HCT116 (cell line): ENCODE measurements at regions not wholly inside any gene's neighbourhood (a gene's known extent, or its start where the extent isn't known, plus 50 kb on each side); places are given as distances from the start of the nearest gene placed in this dataset.

Source experiments
- ATAC-seq: fragments of 200-7000 bp; cut with Tn5 transposase; 2 replicates; pipeline ENCODE4 v1.9.1; 2020; ENCODE audit warnings: mild to moderate bottlenecking, moderate library complexity
- BruUV-seq: library from RNA; stranded (reverse); fragments of 400-500 nt; replicated peaks from 2 replicates; lab custom pipeline; 2021; lab: Mats Ljungman, UMichigan
- CTCF ChIA-PET: fragments of 300-600 bp; sonication (Branson Sonifier 250); formaldehyde crosslinking; loops from one replicate; lab custom pipeline; 2021; ENCODE audit warnings: antibody characterized with exemption; lab: Charles Lee
- POLR2A ChIA-PET: fragments of 300-600, 350-600 bp; sonication (Branson Sonifier 250); formaldehyde crosslinking; loops from one replicate; lab custom pipeline; 2021; ENCODE audit warnings: antibody characterized with exemption; lab: Charles Lee
- RAD21 ChIA-PET, 2 experiments: fragments of 300-600 bp; sonication (Branson Sonifier 250); formaldehyde crosslinking; loops; one replicate each; lab custom pipeline; 2023; ENCODE audit warnings: low total read pairs in 2 of 2; ENCODE audit not compliant: uncharacterized antibody in 2 of 2, unreplicated experiment in 2 of 2, low non-redundant PET in 1 of 2; lab: Charles Lee
- DNase-seq: peaks from one replicate; pipeline ENCODE4 v3.0.0-alpha.2; 2010; ENCODE audit warnings: low read depth, low spot score
- H2AFZ ChIP-seq: fragments of 200-600 bp; shearing (Covaris generic), sonication (generic); 2 replicates; pipeline ENCODE4 v1.6.1; 2017; ENCODE audit warnings: low read depth, mixed run types, mixed read lengths, antibody characterized with exemption, low read length; ENCODE audit not compliant: poor library complexity, severe bottlenecking
- H3K27ac ChIP-seq: 2 replicates; pipeline ENCODE4 v1.5.1; 2012; ENCODE audit warnings: low read depth, low read length
- H3K27me3 ChIP-seq: fragments of 200-600 bp; sonication (generic); 2 replicates; pipeline ENCODE4 v1.6.1; 2016; ENCODE audit warnings: mixed run types, low read length, mixed read lengths; ENCODE audit not compliant: insufficient read depth
- H3K36me3 ChIP-seq, 2 experiments: fragments of 200-500 bp in 1 of 2; fragments of 200-600 bp in 1 of 2; sonication (Bioruptor generic) in 1 of 2; sonication (generic) in 1 of 2; 2 replicates each; pipeline versions ENCODE4 v1.5.1 to v1.6.1; 2014 to 2016; ENCODE audit warnings: low read length in 2 of 2, inconsistent platforms in 1 of 2, mixed read lengths in 1 of 2, mixed run types in 1 of 2; ENCODE audit not compliant: insufficient read depth in 2 of 2, control insufficient read depth in 1 of 2
- H3K4me1 ChIP-seq, 2 experiments: fragments of 200-600 bp in 1 of 2; sonication (generic) in 1 of 2; 2 replicates each; pipeline versions ENCODE4 v1.5.1 to v1.6.1; 2012 to 2017; ENCODE audit warnings: low read length in 2 of 2, inconsistent platforms in 1 of 2, mild to moderate bottlenecking in 1 of 2, mixed read lengths in 1 of 2, mixed run types in 1 of 2, moderate library complexity in 1 of 2; ENCODE audit not compliant: insufficient read depth in 2 of 2, control insufficient read depth in 1 of 2
- H3K4me2 ChIP-seq: fragments of 200-600 bp; sonication (generic); 2 replicates; pipeline ENCODE4 v1.6.1; 2017; ENCODE audit warnings: mixed run types, low read length, mixed read lengths
- H3K4me3 ChIP-seq, 2 experiments: fragments of 200-600 bp in 1 of 2; sonication (generic) in 1 of 2; replicated peaks in 1 of 2; 2 replicates each; pipeline ENCODE4 v1.5.1; 2011 to 2016; ENCODE audit warnings: low read length in 2 of 2, control low read depth in 1 of 2, low read depth in 1 of 2, mild to moderate bottlenecking in 1 of 2, mixed read lengths in 1 of 2, mixed run types in 1 of 2
- H3K79me2 ChIP-seq: fragments of 200-600 bp; sonication (generic); 2 replicates; pipeline ENCODE4 v1.6.1; 2017; ENCODE audit warnings: mild to moderate bottlenecking, mixed run types, low read length, moderate library complexity, mixed read lengths; ENCODE audit not compliant: insufficient read depth
- H3K9ac ChIP-seq: fragments of 200-600 bp; sonication (generic); 2 replicates; pipeline ENCODE4 v1.6.1; 2016; ENCODE audit warnings: low read length, mixed read lengths
- H3K9me2 ChIP-seq: fragments of 200-600 bp; sonication (generic), shearing (Covaris generic); 2 replicates; pipeline ENCODE4 v1.6.1; 2017; ENCODE audit warnings: mixed run types, mild to moderate bottlenecking, moderate library complexity; ENCODE audit not compliant: insufficient read depth
- H3K9me3 ChIP-seq, 2 experiments: fragments of 200-500 bp in 1 of 2; fragments of 200-600 bp in 1 of 2; sonication (Bioruptor generic) in 1 of 2; sonication (generic) in 1 of 2; 2 replicates each; pipeline ENCODE4 v1.6.1; 2014 to 2017; ENCODE audit warnings: low read length in 2 of 2, mixed read lengths in 2 of 2, inconsistent platforms in 1 of 2, low read depth in 1 of 2, mild to moderate bottlenecking in 1 of 2, mixed run types in 1 of 2, moderate library complexity in 1 of 2; ENCODE audit not compliant: control insufficient read depth in 1 of 2, insufficient read depth in 1 of 2
- H4K20me1 ChIP-seq: fragments of 200-600 bp; sonication (generic), shearing (Covaris generic); 2 replicates; pipeline ENCODE4 v1.6.1; 2017; ENCODE audit warnings: mixed run types, mild to moderate bottlenecking, moderate library complexity; ENCODE audit not compliant: insufficient read depth
- CTCF ChIP-seq, 3 experiments: fragments of 200-600 bp in 1 of 3; sonication (generic) in 1 of 3; IDR thresholded peaks in 2 of 3; conservative IDR thresholded peaks in 1 of 3; 2 replicates each; pipeline ENCODE4 v1.5.1; 2012 to 2017; ENCODE audit warnings: low read depth in 2 of 3, low read length in 2 of 3, antibody characterized with exemption in 1 of 3, borderline replicate concordance in 1 of 3, control low read depth in 1 of 3, mild to moderate bottlenecking in 1 of 3, mixed read lengths in 1 of 3, mixed run types in 1 of 3, moderate library complexity in 1 of 3; ENCODE audit not compliant: insufficient read depth in 1 of 3
- EGR1 ChIP-seq: IDR thresholded peaks from 2 replicates; pipeline ENCODE4 v1.6.1; 2012; ENCODE audit warnings: low read depth
- ELF1 ChIP-seq: IDR thresholded peaks from 2 replicates; pipeline ENCODE4 v1.6.1; 2012; ENCODE audit warnings: low read depth, borderline replicate concordance
- EZH2phosphoT487 ChIP-seq: fragments of 200-600 bp; IDR thresholded peaks from 2 replicates; pipeline ENCODE4 v1.6.1; 2018; ENCODE audit warnings: antibody characterized with exemption, borderline replicate concordance
- FOSL1 ChIP-seq: IDR thresholded peaks from 2 replicates; pipeline ENCODE4 v1.6.1; 2012; ENCODE audit warnings: low read depth
- MAX ChIP-seq: IDR thresholded peaks from 2 replicates; pipeline ENCODE4 v1.6.1; 2012
- POLR2A ChIP-seq: IDR thresholded peaks from 2 replicates; pipeline ENCODE4 v1.7.0; 2011; ENCODE audit warnings: borderline replicate concordance; ENCODE audit not compliant: insufficient read depth, insufficient read length; ENCODE audit errors: extremely low read depth
- POLR2AphosphoS5 ChIP-seq: IDR thresholded peaks from 2 replicates; pipeline ENCODE4 v1.6.1; 2011; ENCODE audit warnings: mild to moderate bottlenecking, low read depth, low read length, moderate library complexity
- RAD21 ChIP-seq: IDR thresholded peaks from 2 replicates; pipeline ENCODE4 v1.6.1; 2012; ENCODE audit warnings: low read depth, mild to moderate bottlenecking
- REST ChIP-seq: IDR thresholded peaks from 2 replicates; pipeline ENCODE4 v1.6.1; 2012; ENCODE audit warnings: low read depth
- SIN3A ChIP-seq: IDR thresholded peaks from 2 replicates; pipeline ENCODE4 v1.6.1; 2012; ENCODE audit warnings: low read depth
- SP1 ChIP-seq: IDR thresholded peaks from 2 replicates; pipeline ENCODE4 v1.6.1; 2012; ENCODE audit warnings: low read depth
- TCF7L2 ChIP-seq: IDR thresholded peaks from 2 replicates; pipeline ENCODE4 v1.7.0; 2011; ENCODE audit warnings: borderline replicate concordance, inconsistent platforms; ENCODE audit not compliant: insufficient read depth, insufficient read length; ENCODE audit errors: extremely low read depth
- YY1 ChIP-seq: IDR thresholded peaks from 2 replicates; pipeline ENCODE4 v1.6.1; 2011; ENCODE audit warnings: low read length, low read depth, moderate library complexity, mild to moderate bottlenecking; ENCODE audit not compliant: insufficient replicate concordance; ENCODE audit errors: extremely low read depth
- ZBTB33 ChIP-seq: IDR thresholded peaks from 2 replicates; pipeline ENCODE4 v1.6.1; 2011; ENCODE audit warnings: mild to moderate bottlenecking, low read length, moderate library complexity; ENCODE audit not compliant: insufficient replicate concordance; ENCODE audit errors: extremely low read depth
- intact Hi-C: fragments of 100-400 bp; cut with micrococcal nuclease; formaldehyde crosslinking; loops from 2 replicates; pipeline ENCODE4 v1.10.0; 2022

GRCh38 chr14:71238835-71239234 is 331.6 kb downstream of the PCNX1 start:
- no TSS peak for BruUV-seq
- RAD21 ChIA-PET: no interaction called here
- TF ChIP-seq CTCF (IDR thresholded peaks at IDR 0.05 in 2 of 3, conservative IDR thresholded peaks at IDR 0.05 in 1 of 3; ENCODE audit: borderline replicate concordance in 1 of 3, insufficient read depth in 1 of 3, low read depth in 2 of 3, low read length in 2 of 3) (no peak), SIN3A (no peak), RAD21 (no peak), EZH2phosphoT487 (no peak), YY1 (no peak), ZBTB33 (no peak), SP1 (no peak), EGR1 (no peak), TCF7L2 (no peak), POLR2A (no peak), REST (no peak), POLR2AphosphoS5 (no peak), ELF1 (no peak), MAX (no peak), FOSL1 (no peak)

More at GRCh38 chr14:71238835-71239234, 331.6 kb downstream of the PCNX1 start:
- no peaks in the 10 kb centered on the region for H3K79me2 ChIP-seq
- ChIA-PET POLR2A (no interaction called here), CTCF (no interaction called here)
- H3K27ac ChIP-seq: no peak overlapping the region
- no peak for ATAC-seq
- H3K4me1 ChIP-seq: no peaks in the 10 kb centered on the region
- no peaks in the 10 kb centered on the region for H3K36me3 ChIP-seq
- H3K9me2 ChIP-seq: no peaks in the 10 kb centered on the region
- no peak overlapping the region for H3K4me2 ChIP-seq
- H3K9ac ChIP-seq: no peak overlapping the region
- H3K4me3 ChIP-seq: no peak overlapping the region
- DNase-seq: no peak
- intact Hi-C loops: no loop called here
- H3K9me3 ChIP-seq: no peaks in the 10 kb centered on the region
- no peaks in the 10 kb centered on the region for H4K20me1 ChIP-seq
- H3K27me3 ChIP-seq: no peaks in the 10 kb centered on the region
- no peak overlapping the region for H2AFZ ChIP-seq
